Brain microvascular endothelial cell (primary cell): ENCODE measurements at regions not wholly inside any gene's neighbourhood (a gene's known extent, or its start where the extent isn't known, plus 50 kb on each side); places are given as distances from the start of the nearest gene placed in this dataset.

Experiments used
- DNase-seq: peaks from one replicate; pipeline ENCODE4 v3.0.0-alpha.2; 2020
- H3K27ac ChIP-seq: fragments of 250-450 bp; sonication (Bioruptor Pico); 2 replicates; pipeline ENCODE4 v1.5.1; 2020; ENCODE audit warnings: mild to moderate bottlenecking, moderate library complexity
- H3K27me3 ChIP-seq: fragments of 250-450 bp; sonication (Bioruptor Pico); replicated peaks from 2 replicates; pipeline ENCODE4 v1.5.1; 2020; ENCODE audit warnings: mild to moderate bottlenecking
- H3K36me3 ChIP-seq: fragments of 250-450 bp; sonication (Bioruptor Pico); replicated peaks from 2 replicates; pipeline ENCODE4 v1.5.1; 2020; ENCODE audit warnings: mild to moderate bottlenecking
- H3K4me3 ChIP-seq: 2 replicates; pipeline ENCODE4 v1.5.1; 2011; ENCODE audit warnings: low read depth, mild to moderate bottlenecking, control low read depth, low read length, moderate library complexity
- in situ Hi-C: cut with HindIII; loops from 2 replicates; pipeline ENCODE4 v1.10.0; 2017; ENCODE audit warnings: low sequenced_read_pairs, low pct_ligation_motif_present
- TF ChIP-seq, protein P1 (sequence below): IDR thresholded peaks from 2 replicates; pipeline ENCODE4 v1.5.1; 2011; ENCODE audit warnings: low read depth, mild to moderate bottlenecking, moderate library complexity, low read length, control low read depth, inconsistent platforms; ENCODE audit errors: missing control alignments

DNA sequence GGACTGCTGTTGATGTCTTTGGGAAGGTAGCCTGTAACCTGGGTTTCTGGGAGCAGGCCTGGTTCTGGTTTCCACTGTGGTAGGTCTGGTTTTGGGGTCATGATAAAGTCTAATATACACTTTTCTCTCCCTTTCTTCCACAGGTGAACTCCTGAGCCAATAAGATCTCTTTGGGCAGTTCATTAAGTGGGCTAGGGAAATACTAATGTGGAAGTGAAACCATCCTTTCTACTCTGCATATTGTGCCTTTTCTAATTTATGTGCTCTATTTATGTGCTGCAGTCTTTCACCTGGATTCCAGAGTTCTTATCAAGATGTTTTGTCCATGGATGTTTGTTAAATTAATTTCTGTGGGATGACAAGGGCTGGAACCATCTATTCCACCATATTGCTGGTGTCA lies 165.7 kb upstream of the PTPRK start:
- Histone ChIP-seq H3K36me3 (no peaks in the 10 kb centered on the region), H3K27me3 (no peaks in the 10 kb centered on the region), H3K27ac (no peak overlapping the region), H3K4me3 (no peak overlapping the region)
- in situ Hi-C loops: no loop called here
- TF ChIP-seq, protein P1, sequence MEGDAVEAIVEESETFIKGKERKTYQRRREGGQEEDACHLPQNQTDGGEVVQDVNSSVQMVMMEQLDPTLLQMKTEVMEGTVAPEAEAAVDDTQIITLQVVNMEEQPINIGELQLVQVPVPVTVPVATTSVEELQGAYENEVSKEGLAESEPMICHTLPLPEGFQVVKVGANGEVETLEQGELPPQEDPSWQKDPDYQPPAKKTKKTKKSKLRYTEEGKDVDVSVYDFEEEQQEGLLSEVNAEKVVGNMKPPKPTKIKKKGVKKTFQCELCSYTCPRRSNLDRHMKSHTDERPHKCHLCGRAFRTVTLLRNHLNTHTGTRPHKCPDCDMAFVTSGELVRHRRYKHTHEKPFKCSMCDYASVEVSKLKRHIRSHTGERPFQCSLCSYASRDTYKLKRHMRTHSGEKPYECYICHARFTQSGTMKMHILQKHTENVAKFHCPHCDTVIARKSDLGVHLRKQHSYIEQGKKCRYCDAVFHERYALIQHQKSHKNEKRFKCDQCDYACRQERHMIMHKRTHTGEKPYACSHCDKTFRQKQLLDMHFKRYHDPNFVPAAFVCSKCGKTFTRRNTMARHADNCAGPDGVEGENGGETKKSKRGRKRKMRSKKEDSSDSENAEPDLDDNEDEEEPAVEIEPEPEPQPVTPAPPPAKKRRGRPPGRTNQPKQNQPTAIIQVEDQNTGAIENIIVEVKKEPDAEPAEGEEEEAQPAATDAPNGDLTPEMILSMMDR: no peak
- no peak for DNase-seq

DNA sequence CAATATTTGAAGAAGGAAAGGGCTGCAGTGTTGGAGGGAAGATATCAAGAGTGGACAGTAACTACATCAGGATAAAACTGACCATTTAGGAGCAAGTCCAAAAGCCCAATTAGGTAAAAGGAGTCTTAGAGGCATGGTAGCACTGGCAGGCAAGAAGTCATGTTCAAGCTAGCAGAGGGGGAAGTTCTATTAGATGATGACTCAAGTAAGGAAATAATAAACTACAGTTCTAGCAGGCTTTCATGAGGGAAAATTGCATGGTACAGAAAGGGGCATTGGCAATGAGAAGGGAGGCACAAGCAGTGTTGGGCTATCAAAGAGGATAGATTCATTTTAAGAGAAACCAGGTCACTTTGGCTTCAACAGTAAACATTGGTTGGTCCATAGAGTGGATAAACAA lies 156.1 kb upstream of the PTPRK start:
- TF ChIP-seq, protein P1: no peak
- no peaks in the 10 kb centered on the region for H3K36me3 ChIP-seq
- DNase-seq: no peak
- H3K4me3 ChIP-seq: no peak overlapping the region
- H3K27ac ChIP-seq: no peak overlapping the region
- in situ Hi-C loops: no loop called here
- H3K27me3 ChIP-seq: no peaks in the 10 kb centered on the region

DNA sequence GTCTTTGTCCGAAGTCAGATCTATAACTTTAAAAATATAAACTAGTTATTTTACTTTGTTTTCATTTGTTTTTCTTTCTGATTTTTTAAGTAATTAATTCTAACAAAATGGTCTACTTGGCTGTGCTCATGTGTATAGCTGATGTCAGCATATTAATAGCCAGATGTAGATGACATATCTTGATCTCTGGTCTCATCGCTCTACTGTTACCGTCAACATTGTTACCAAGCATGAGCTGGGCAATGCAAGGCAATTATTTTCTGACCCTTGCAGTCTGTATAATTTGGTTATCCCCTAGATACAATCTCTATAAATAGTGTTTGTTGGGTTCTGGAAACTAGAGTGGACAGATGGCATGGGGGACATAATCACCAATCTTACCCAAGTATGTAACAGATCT lies 151.6 kb upstream of the PTPRK start:
- TF ChIP-seq, protein P1: no peak
- in situ Hi-C loops: no loop called here
- H3K4me3 ChIP-seq: no peak overlapping the region
- no peak for DNase-seq
- no peak overlapping the region for H3K27ac ChIP-seq
- H3K36me3 ChIP-seq: no peaks in the 10 kb centered on the region
- H3K27me3 ChIP-seq: no peaks in the 10 kb centered on the region

DNA sequence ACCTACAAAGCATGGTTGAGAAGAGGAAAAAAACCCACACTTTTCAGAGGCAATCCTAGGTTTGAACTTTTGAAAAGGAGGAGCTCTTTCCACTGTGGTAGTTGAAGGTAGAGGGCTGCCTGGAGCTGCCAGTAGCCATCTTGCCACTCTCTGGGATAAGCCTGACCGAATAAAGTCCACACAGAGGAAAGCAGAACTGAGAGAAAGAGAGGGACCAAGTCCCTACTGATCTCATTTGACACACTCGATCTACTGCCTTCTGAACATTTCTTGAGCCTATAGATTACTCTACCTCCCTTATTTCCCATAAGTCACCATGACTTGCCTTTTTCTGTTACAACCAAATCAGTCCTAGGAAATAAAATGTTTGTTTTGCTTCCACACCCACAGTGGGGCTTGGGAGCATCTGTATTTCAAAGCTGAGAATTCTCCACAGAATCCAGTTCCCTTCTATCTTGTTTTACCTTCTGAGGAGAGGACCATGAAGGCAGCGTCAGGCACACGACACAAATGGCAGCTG lies 147.0 kb upstream of the PTPRK start:
- no peak overlapping the region for H3K4me3 ChIP-seq
- TF ChIP-seq, protein P1: no peak
- no peak overlapping the region for H3K27ac ChIP-seq
- H3K36me3 ChIP-seq: no peaks in the 10 kb centered on the region
- no peak for DNase-seq
- no peaks in the 10 kb centered on the region for H3K27me3 ChIP-seq
- in situ Hi-C loops: no loop called here

DNA sequence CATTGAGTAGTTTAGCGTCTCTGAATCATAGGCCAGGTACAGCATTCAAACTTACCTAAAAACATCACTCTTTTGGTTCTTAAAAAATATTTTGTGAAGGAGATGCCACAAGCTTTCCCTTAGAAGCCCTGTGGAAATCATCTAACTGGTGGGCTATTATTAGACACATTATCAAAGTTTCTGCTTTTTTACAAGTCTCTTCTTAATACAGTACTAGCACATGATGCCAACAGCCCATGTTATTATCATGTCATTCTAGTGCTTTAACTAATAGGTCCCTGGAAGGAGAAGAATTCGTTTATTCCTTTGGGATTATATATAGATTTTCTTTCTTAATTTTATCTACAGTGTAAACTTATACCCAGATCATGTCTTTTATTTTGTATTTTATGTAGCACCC lies 146.0 kb upstream of the PTPRK start:
- Histone ChIP-seq H3K27ac (no peak overlapping the region), H3K4me3 (no peak overlapping the region), H3K36me3 (no peaks in the 10 kb centered on the region), H3K27me3 (no peaks in the 10 kb centered on the region)
- DNase-seq: no peak
- TF ChIP-seq, protein P1: no peak
- in situ Hi-C loops: no loop called here

DNA sequence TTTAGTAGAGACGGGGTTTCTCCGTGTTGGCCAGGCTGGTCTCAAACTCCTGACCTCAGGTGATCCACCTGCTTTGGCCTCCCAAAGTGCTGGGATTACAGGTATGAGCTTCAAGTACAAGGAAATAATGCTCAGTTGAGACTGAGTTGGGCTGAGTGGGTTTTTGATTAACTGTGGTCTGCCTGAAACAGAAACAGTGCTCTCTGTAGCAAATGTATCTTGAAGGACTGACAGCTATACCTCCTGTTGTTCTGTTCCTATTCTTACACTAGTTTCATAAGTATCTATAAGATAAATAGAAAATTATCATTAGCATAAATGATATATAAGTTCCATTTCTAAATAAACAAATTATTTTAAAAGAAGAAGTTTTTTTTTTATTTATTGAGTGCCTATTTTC lies 142.8 kb upstream of the PTPRK start:
- TF ChIP-seq, protein P1: no peak
- Histone ChIP-seq H3K4me3 (no peak overlapping the region), H3K36me3 (no peaks in the 10 kb centered on the region), H3K27me3 (no peaks in the 10 kb centered on the region), H3K27ac (no peak overlapping the region)
- in situ Hi-C loops: no loop called here
- no peak for DNase-seq
